ENCODE measurements at regions not wholly inside any gene's neighbourhood (a gene's known extent, or its start where the extent isn't known, plus 50 kb on each side); places are given as distances from the start of the nearest gene placed in this dataset.

DNA sequence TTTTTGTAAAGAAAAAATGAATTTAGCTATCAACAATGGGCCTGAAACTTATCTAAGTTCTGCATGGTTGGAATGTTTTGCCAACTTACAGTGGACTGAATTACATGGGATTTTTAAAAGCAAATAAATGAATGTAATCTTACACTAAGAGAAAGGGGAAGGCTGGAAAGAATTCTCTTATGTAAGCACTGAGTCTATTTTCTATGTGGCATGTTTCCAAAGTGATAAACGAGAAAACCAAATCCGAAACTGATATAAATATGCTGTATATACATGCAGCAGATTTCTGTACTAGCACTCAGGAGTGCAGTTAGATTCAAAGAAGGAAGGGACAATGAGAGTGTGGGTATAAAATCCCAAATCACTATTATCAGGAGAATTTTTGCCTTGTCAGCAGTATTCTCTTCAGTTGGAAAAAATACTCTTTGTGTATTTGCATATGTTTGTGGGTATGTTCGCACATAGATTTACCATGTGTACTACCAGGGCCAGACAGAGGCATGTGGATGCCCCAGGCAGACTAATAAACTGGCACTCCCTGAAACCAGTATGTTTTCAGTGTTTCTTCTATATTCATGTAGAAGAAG lies 334.3 kb upstream of the SEMA3D start:
- Histone ChIP-seq H2AFZ (ENCODE audit: low read length) (no peak overlapping the region), H3K27me3 (ENCODE audit: insufficient read depth, low read length, poor library complexity, severe bottlenecking) (no peaks in the 10 kb centered on the region), H3F3A (ENCODE audit: low read depth) (no peaks in the 10 kb centered on the region), H4K20me1 (ENCODE audit: insufficient read depth, low read length, poor library complexity, severe bottlenecking) (no peaks in the 10 kb centered on the region), H3K9me2 (replicated peaks; ENCODE audit: low read depth, low read length) (no peaks in the 10 kb centered on the region), H3K36me3 (ENCODE audit: insufficient read depth, low read length) (no peaks in the 10 kb centered on the region), H3K4me3 (ENCODE audit: low read length, poor library complexity, severe bottlenecking) (no peak overlapping the region), H3K9ac (ENCODE audit: low read depth, low read length, poor library complexity, severe bottlenecking) (no peak overlapping the region), H3K4me1 (ENCODE audit: insufficient read depth, low read length, poor library complexity, severe bottlenecking) (no peaks in the 10 kb centered on the region), H3K79me2 (ENCODE audit: insufficient read depth, low read length) (no peaks in the 10 kb centered on the region), H3K9me3 (ENCODE audit: insufficient read depth, low read depth, low read length) (no peaks in the 10 kb centered on the region), H3K4me2 (ENCODE audit: low read depth, low read length, poor library complexity, severe bottlenecking) (no peak overlapping the region)
- TF ChIP-seq EZH2phosphoT487 (IDR thresholded peaks at IDR 0.05; ENCODE audit: borderline replicate concordance), result no peak

DNA sequence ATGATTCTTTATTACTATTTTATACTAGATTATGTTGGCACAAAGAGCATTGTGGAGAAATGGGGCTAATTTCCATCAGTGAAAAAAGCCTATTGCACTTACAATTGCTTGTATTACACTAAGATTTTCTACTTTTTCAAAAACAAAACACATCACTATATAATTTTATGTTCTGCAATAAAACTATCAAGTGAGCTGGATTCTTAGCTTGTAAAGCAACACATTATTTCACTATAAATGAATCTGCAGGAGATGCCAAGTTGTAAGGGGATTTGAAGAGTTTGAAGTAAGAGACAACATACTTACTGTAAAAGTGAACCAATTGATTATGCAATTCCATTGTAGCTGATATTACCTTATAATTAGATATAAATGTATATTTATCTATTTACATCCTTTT lies 333.3 kb upstream of the SEMA3D start:
- Histone ChIP-seq H3K36me3 (ENCODE audit: insufficient read depth, low read length) (no peaks in the 10 kb centered on the region), H2AFZ (ENCODE audit: low read length) (no peak overlapping the region), H3F3A (ENCODE audit: low read depth) (no peaks in the 10 kb centered on the region), H3K4me3 (ENCODE audit: low read length, poor library complexity, severe bottlenecking) (no peak overlapping the region), H3K9me2 (replicated peaks; ENCODE audit: low read depth, low read length) (no peaks in the 10 kb centered on the region), H3K27me3 (ENCODE audit: insufficient read depth, low read length, poor library complexity, severe bottlenecking) (no peaks in the 10 kb centered on the region), H3K4me1 (ENCODE audit: insufficient read depth, low read length, poor library complexity, severe bottlenecking) (no peaks in the 10 kb centered on the region), H4K20me1 (ENCODE audit: insufficient read depth, low read length, poor library complexity, severe bottlenecking) (no peaks in the 10 kb centered on the region), H3K4me2 (ENCODE audit: low read depth, low read length, poor library complexity, severe bottlenecking) (no peak overlapping the region), H3K9me3 (ENCODE audit: insufficient read depth, low read depth, low read length) (no peaks in the 10 kb centered on the region), H3K79me2 (ENCODE audit: insufficient read depth, low read length) (no peaks in the 10 kb centered on the region), H3K9ac (ENCODE audit: low read depth, low read length, poor library complexity, severe bottlenecking) (no peak overlapping the region)
- no peak for TF ChIP-seq EZH2phosphoT487 (IDR thresholded peaks at IDR 0.05; ENCODE audit: borderline replicate concordance)
- TF ChIP-seq, protein P1, sequence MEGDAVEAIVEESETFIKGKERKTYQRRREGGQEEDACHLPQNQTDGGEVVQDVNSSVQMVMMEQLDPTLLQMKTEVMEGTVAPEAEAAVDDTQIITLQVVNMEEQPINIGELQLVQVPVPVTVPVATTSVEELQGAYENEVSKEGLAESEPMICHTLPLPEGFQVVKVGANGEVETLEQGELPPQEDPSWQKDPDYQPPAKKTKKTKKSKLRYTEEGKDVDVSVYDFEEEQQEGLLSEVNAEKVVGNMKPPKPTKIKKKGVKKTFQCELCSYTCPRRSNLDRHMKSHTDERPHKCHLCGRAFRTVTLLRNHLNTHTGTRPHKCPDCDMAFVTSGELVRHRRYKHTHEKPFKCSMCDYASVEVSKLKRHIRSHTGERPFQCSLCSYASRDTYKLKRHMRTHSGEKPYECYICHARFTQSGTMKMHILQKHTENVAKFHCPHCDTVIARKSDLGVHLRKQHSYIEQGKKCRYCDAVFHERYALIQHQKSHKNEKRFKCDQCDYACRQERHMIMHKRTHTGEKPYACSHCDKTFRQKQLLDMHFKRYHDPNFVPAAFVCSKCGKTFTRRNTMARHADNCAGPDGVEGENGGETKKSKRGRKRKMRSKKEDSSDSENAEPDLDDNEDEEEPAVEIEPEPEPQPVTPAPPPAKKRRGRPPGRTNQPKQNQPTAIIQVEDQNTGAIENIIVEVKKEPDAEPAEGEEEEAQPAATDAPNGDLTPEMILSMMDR (conservative IDR thresholded peaks at IDR 0.05; ENCODE audit: low read length), result no peak

DNA sequence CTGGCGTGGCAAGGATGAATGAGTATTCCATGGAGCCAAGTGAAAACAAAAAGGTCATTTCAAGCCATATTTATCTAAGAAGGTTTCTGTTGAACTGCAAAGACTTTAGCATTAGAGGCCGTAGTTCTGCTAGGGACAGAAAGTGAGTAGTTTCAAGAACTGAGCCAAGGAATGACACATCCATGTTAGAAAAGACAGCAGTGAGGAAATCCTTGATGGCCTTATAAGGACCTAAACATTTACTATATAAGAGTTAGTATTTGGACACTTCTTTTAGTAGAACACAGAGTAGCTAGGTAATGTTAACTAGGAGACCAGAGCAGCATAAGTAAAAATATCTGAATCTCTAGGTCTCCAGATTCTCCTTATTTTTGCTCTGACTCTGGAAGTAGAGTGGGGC lies 329.8 kb upstream of the SEMA3D start:
- H3F3A ChIP-seq (ENCODE audit: low read depth), result no peaks in the 10 kb centered on the region
- H2AFZ ChIP-seq (ENCODE audit: low read length), result no peak overlapping the region
- H3K4me2 ChIP-seq (ENCODE audit: low read depth, low read length, poor library complexity, severe bottlenecking), result no peak overlapping the region
- no peak overlapping the region for H3K9ac ChIP-seq (ENCODE audit: low read depth, low read length, poor library complexity, severe bottlenecking)
- TF ChIP-seq EZH2phosphoT487 (IDR thresholded peaks at IDR 0.05; ENCODE audit: borderline replicate concordance), result no peak
- H3K27me3 ChIP-seq (ENCODE audit: insufficient read depth, low read length, poor library complexity, severe bottlenecking), result no peaks in the 10 kb centered on the region
- no peaks in the 10 kb centered on the region for H3K36me3 ChIP-seq (ENCODE audit: insufficient read depth, low read length)
- no peaks in the 10 kb centered on the region for H3K79me2 ChIP-seq (ENCODE audit: insufficient read depth, low read length)
- H3K9me2 ChIP-seq (replicated peaks; ENCODE audit: low read depth, low read length), result no peaks in the 10 kb centered on the region
- no peaks in the 10 kb centered on the region for H3K4me1 ChIP-seq (ENCODE audit: insufficient read depth, low read length, poor library complexity, severe bottlenecking)
- no peaks in the 10 kb centered on the region for H4K20me1 ChIP-seq (ENCODE audit: insufficient read depth, low read length, poor library complexity, severe bottlenecking)
- H3K4me3 ChIP-seq (ENCODE audit: low read length, poor library complexity, severe bottlenecking), result no peak overlapping the region
- H3K9me3 ChIP-seq (ENCODE audit: insufficient read depth, low read depth, low read length), result no peaks in the 10 kb centered on the region

DNA sequence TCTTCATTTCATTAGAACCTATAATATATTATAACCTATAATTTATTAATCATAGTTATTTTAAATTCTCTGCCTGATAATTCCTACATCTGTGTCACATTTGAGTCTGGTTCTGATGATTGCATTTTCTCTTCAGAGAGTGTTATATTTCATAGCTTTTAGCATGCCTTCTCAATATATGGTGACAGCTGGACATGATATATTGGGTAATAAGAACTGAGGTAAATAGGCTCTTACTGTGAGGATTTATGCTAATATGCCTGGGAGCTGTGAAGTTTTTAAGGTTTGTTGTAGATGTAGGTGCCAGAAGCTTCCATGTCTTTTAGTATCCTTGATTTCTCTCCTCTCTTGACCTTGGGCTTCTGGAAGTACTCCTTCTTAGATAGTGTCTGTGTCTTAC lies 325.9 kb upstream of the SEMA3D start:
- no peak overlapping the region for H2AFZ ChIP-seq (ENCODE audit: low read length)
- H3F3A ChIP-seq (ENCODE audit: low read depth), result no peaks in the 10 kb centered on the region
- no peaks in the 10 kb centered on the region for H3K9me3 ChIP-seq (ENCODE audit: insufficient read depth, low read depth, low read length)
- no peak overlapping the region for H3K4me2 ChIP-seq (ENCODE audit: low read depth, low read length, poor library complexity, severe bottlenecking)
- H3K4me1 ChIP-seq (ENCODE audit: insufficient read depth, low read length, poor library complexity, severe bottlenecking), result no peaks in the 10 kb centered on the region
- H3K79me2 ChIP-seq (ENCODE audit: insufficient read depth, low read length), result no peaks in the 10 kb centered on the region
- TF ChIP-seq, protein P1 (conservative IDR thresholded peaks at IDR 0.05; ENCODE audit: low read length), result no peak
- no peak for TF ChIP-seq EZH2phosphoT487 (IDR thresholded peaks at IDR 0.05; ENCODE audit: borderline replicate concordance)
- no peak overlapping the region for H3K9ac ChIP-seq (ENCODE audit: low read depth, low read length, poor library complexity, severe bottlenecking)
- H3K27me3 ChIP-seq (ENCODE audit: insufficient read depth, low read length, poor library complexity, severe bottlenecking), result no peaks in the 10 kb centered on the region
- H3K4me3 ChIP-seq (ENCODE audit: low read length, poor library complexity, severe bottlenecking), result no peak overlapping the region
- H3K36me3 ChIP-seq (ENCODE audit: insufficient read depth, low read length), result no peaks in the 10 kb centered on the region
- H3K9me2 ChIP-seq (replicated peaks; ENCODE audit: low read depth, low read length), result no peaks in the 10 kb centered on the region
- no peaks in the 10 kb centered on the region for H4K20me1 ChIP-seq (ENCODE audit: insufficient read depth, low read length, poor library complexity, severe bottlenecking)

Measured in Loucy (cell line).